GM19463 (cell line): ENCODE measurements at regions not wholly inside any gene's neighbourhood (a gene's known extent, or its start where the extent isn't known, plus 50 kb on each side); places are given as distances from the start of the nearest gene placed in this dataset.
A peak's percentile ranks its signal among the peaks of the same experiment; 100 is the strongest.

ENCODE experiments used
- ATAC-seq: cut with Tn5 transposase; IDR thresholded peaks from one replicate; pipeline ENCODE4 v1.9.1; 2021; ENCODE audit warnings: mild to moderate bottlenecking, moderate library complexity; ENCODE audit not compliant: unreplicated experiment

- ATAC-seq: no peak
These were observed 335.4 kb downstream of the DHX15 start for GRCh38 chr4:24248674-24249630.

GRCh38 chr4:24245491-24245820 lies 338.9 kb downstream of the DHX15 start:
- ATAC-seq: no peak

GRCh38 chr4:24244663-24245490 lies 339.5 kb downstream of the DHX15 start:
- ATAC-seq: no peak

GRCh38 chr4:24243641-24244040 lies 340.7 kb downstream of the DHX15 start:
- no peak for ATAC-seq

GRCh38 chr4:24241511-24241910 lies 342.8 kb downstream of the DHX15 start:
- no peak for ATAC-seq

- no peak for ATAC-seq
These were observed 343.7 kb downstream of the DHX15 start for GRCh38 chr4:24240655-24241054.

GRCh38 chr4:24237709-24238108 lies 346.6 kb downstream of the DHX15 start:
- no peak for ATAC-seq

- peak; percentile 60 for ATAC-seq
These were observed 346.7 kb upstream of the PPARGC1A start for GRCh38 chr4:24236532-24236931.

GRCh38 chr4:24236120-24236519 lies 346.3 kb upstream of the PPARGC1A start:
- ATAC-seq: no peak

GRCh38 chr4:24235618-24236017 lies 345.8 kb upstream of the PPARGC1A start:
- no peak for ATAC-seq

GRCh38 chr4:24234288-24234848 lies 344.5 kb upstream of the PPARGC1A start:
- no peak for ATAC-seq

GRCh38 chr4:24230955-24231354 lies 341.1 kb upstream of the PPARGC1A start:
- ATAC-seq: no peak

- no peak for ATAC-seq
These were observed 340.1 kb upstream of the PPARGC1A start for GRCh38 chr4:24229978-24230377.

- no peak for ATAC-seq
These were observed 338.8 kb upstream of the PPARGC1A start for GRCh38 chr4:24228692-24229091.

- ATAC-seq: no peak
These were observed 336.8 kb upstream of the PPARGC1A start for GRCh38 chr4:24226667-24227066.

- no peak for ATAC-seq
These were observed 336.2 kb upstream of the PPARGC1A start for GRCh38 chr4:24226023-24226422.

- no peak for ATAC-seq
These were observed 334.6 kb upstream of the PPARGC1A start for GRCh38 chr4:24224446-24224845.

GRCh38 chr4:24219209-24219608 lies 329.4 kb upstream of the PPARGC1A start:
- no peak for ATAC-seq

GRCh38 chr4:24218566-24218965 lies 328.7 kb upstream of the PPARGC1A start:
- ATAC-seq: no peak

- ATAC-seq: no peak
These were observed 324.9 kb upstream of the PPARGC1A start for GRCh38 chr4:24214796-24215195.

GRCh38 chr4:24213961-24214360 lies 324.1 kb upstream of the PPARGC1A start:
- no peak for ATAC-seq

GRCh38 chr4:24212642-24213041 lies 322.8 kb upstream of the PPARGC1A start:
- no peak for ATAC-seq
